Fibroblast of lung (primary cell): ENCODE measurements at regions not wholly inside any gene's neighbourhood (a gene's known extent, or its start where the extent isn't known, plus 50 kb on each side); places are given as distances from the start of the nearest gene placed in this dataset.
"Not testable (repeated sequence)": the region's sequence is repeated elsewhere in the genome, so short reads cannot be mapped to it uniquely, and the experiment has no call there.

Source experiments
- DNase-seq, 2 donors: peaks; one replicate each; pipeline versions ENCODE4 v3.0.0 to v3.0.0-alpha.2; 2010; ENCODE audit warnings: low read depth in 2 of 2
- H2AFZ ChIP-seq: 2 replicates; pipeline ENCODE4 v1.5.1; 2012; ENCODE audit warnings: low read length, control low read depth, inconsistent platforms
- H3K27ac ChIP-seq: 2 replicates; pipeline ENCODE4 v1.5.1; 2011; ENCODE audit warnings: low read length, control low read depth; ENCODE audit not compliant: insufficient read depth
- H3K27me3 ChIP-seq: 2 replicates; pipeline ENCODE4 v1.5.1; 2011; ENCODE audit warnings: mild to moderate bottlenecking, low read length; ENCODE audit not compliant: control insufficient read depth, insufficient read depth
- H3K36me3 ChIP-seq: 2 replicates; pipeline ENCODE4 v1.5.1; 2011; ENCODE audit warnings: low read length; ENCODE audit not compliant: control insufficient read depth, insufficient read depth
- H3K4me1 ChIP-seq: 2 replicates; pipeline ENCODE4 v1.5.1; 2011; ENCODE audit warnings: low read length; ENCODE audit not compliant: control insufficient read depth, insufficient read depth; ENCODE audit errors: extremely low read depth
- H3K4me2 ChIP-seq: 2 replicates; pipeline ENCODE4 v1.5.1; 2011; ENCODE audit warnings: low read length, control low read depth; ENCODE audit not compliant: insufficient read depth; ENCODE audit errors: extremely low read depth
- H3K4me3 ChIP-seq, 4 experiments: fragments of 200-600 bp in 1 of 4; sonication (generic) in 1 of 4; replicated peaks in 1 of 4; 2 replicates each; pipeline ENCODE4 v1.5.1; 2011 to 2016; ENCODE audit warnings: low read length in 4 of 4, low read depth in 3 of 4, mild to moderate bottlenecking in 3 of 4, control low read depth in 2 of 4, inconsistent platforms in 1 of 4, mixed read lengths in 1 of 4; ENCODE audit not compliant: insufficient read depth in 1 of 4; ENCODE audit errors: control extremely low read depth in 1 of 4
- H3K79me2 ChIP-seq: 2 replicates; pipeline ENCODE4 v1.5.1; 2012; ENCODE audit warnings: mild to moderate bottlenecking, low read length, inconsistent platforms; ENCODE audit not compliant: control insufficient read depth, insufficient read depth
- H3K9ac ChIP-seq: 2 replicates; pipeline ENCODE4 v1.5.1; 2011; ENCODE audit warnings: mild to moderate bottlenecking, low read length, control low read depth; ENCODE audit not compliant: insufficient read depth
- H3K9me3 ChIP-seq: 2 replicates; pipeline ENCODE4 v1.5.1; 2012; ENCODE audit warnings: low read depth, low read length; ENCODE audit not compliant: control insufficient read depth, insufficient read depth
- H4K20me1 ChIP-seq: 2 replicates; pipeline ENCODE4 v1.5.1; 2011; ENCODE audit warnings: low read length; ENCODE audit not compliant: control insufficient read depth, insufficient read depth; ENCODE audit errors: extremely low read depth
- CTCF ChIP-seq, 2 donors: IDR thresholded peaks in 1 of 2; conservative IDR thresholded peaks in 1 of 2; 1 replicate in 1 of 2; 2 replicates in 1 of 2; pipeline ENCODE4 v1.5.1; 2011 to 2012; ENCODE audit warnings: low read length in 2 of 2, control low read depth in 1 of 2, inconsistent platforms in 1 of 2, low read depth in 1 of 2, mild to moderate bottlenecking in 1 of 2
- EZH2 ChIP-seq: IDR thresholded peaks from 2 replicates; pipeline ENCODE4 v1.5.1; 2012; ENCODE audit warnings: low read length, control low read depth, mild to moderate bottlenecking; ENCODE audit errors: missing control alignments

GRCh38 chr10:7108141-7108540 lies 302.7 kb downstream of the SFMBT2 start:
- Histone ChIP-seq H3K79me2 (no peaks in the 10 kb centered on the region), H3K27me3 (no peaks in the 10 kb centered on the region), H3K36me3 (no peaks in the 10 kb centered on the region), H2AFZ (no peak overlapping the region), H3K4me1 (no peaks in the 10 kb centered on the region), H3K4me2 (no peak overlapping the region), H3K27ac (no peak overlapping the region), H3K9me3 (no peaks in the 10 kb centered on the region), H3K4me3 (no peak overlapping the region), H4K20me1 (no peaks in the 10 kb centered on the region), H3K9ac (no peak overlapping the region)
- TF ChIP-seq CTCF (conservative IDR thresholded peaks at IDR 0.05 in 1 of 2, IDR thresholded peaks at IDR 0.05 in 1 of 2; ENCODE audit: low read depth in 1 of 2, low read length in 2 of 2): no peak
- TF ChIP-seq EZH2: no peak
- no peak for DNase-seq

- peak overlapping the region; percentile 6 for H2AFZ ChIP-seq
- TF ChIP-seq EZH2: no peak
- H3K36me3 ChIP-seq: no peaks in the 10 kb centered on the region
- no peaks in the 10 kb centered on the region for H3K27me3 ChIP-seq
- no peak overlapping the region for H3K9ac ChIP-seq
- DNase-seq: peak; percentile 58 to 80
- H3K9me3 ChIP-seq: no peaks in the 10 kb centered on the region
- H4K20me1 ChIP-seq: no peaks in the 10 kb centered on the region
- no peak overlapping the region for H3K4me2 ChIP-seq
- no peaks in the 10 kb centered on the region for H3K4me1 ChIP-seq
- H3K27ac ChIP-seq: no peak overlapping the region
- no peaks in the 10 kb centered on the region for H3K79me2 ChIP-seq
- no peak overlapping the region for H3K4me3 ChIP-seq
Measured at GRCh38 chr10:7107285-7107684, 303.5 kb downstream of the SFMBT2 start.

GRCh38 chr10:7104379-7104778 lies 306.5 kb downstream of the SFMBT2 start:
- not testable (repeated sequence) for H3K36me3 ChIP-seq, H3K9ac ChIP-seq, H3K4me1 ChIP-seq, H3K27ac ChIP-seq, H3K4me2 ChIP-seq, H3K27me3 ChIP-seq, H3K79me2 ChIP-seq, H2AFZ ChIP-seq, H3K9me3 ChIP-seq, H4K20me1 ChIP-seq, DNase-seq, H3K4me3 ChIP-seq

GRCh38 chr10:7102557-7103349 lies 308.1 kb downstream of the SFMBT2 start:
- no peak for TF ChIP-seq CTCF (conservative IDR thresholded peaks at IDR 0.05 in 1 of 2, IDR thresholded peaks at IDR 0.05 in 1 of 2; ENCODE audit: low read depth in 1 of 2, low read length in 2 of 2)
- no peak overlapping the region for H3K4me3 ChIP-seq

More at GRCh38 chr10:7102557-7103349, 308.1 kb downstream of the SFMBT2 start:
- H3K27ac ChIP-seq: no peak overlapping the region
- H3K36me3 ChIP-seq: no peaks in the 10 kb centered on the region
- H3K9ac ChIP-seq: no peak overlapping the region
- no peak for DNase-seq
- no peaks in the 10 kb centered on the region for H3K4me1 ChIP-seq
- H3K27me3 ChIP-seq: no peaks in the 10 kb centered on the region
- H4K20me1 ChIP-seq: no peaks in the 10 kb centered on the region
- no peak overlapping the region for H2AFZ ChIP-seq
- H3K9me3 ChIP-seq: no peaks in the 10 kb centered on the region
- H3K79me2 ChIP-seq: no peaks in the 10 kb centered on the region
- no peak overlapping the region for H3K4me2 ChIP-seq
